Kidney (tissue), 13 donors: ENCODE measurements at regions not wholly inside any gene's neighbourhood (a gene's known extent, or its start where the extent isn't known, plus 50 kb on each side); places are given as distances from the start of the nearest gene placed in this dataset.

Source experiments
- DNase-seq, 5 donors: peaks; one replicate each; pipeline ENCODE4 v3.0.0-alpha.2; 2013 to 2020
- FAIRE-seq: peaks from 2 replicates; lab custom pipeline; 2012; peaks lifted over from hg19 to GRCh38; lab: Jason Lieb, UNC
- H3K27ac ChIP-seq, 2 donors: one replicate each; pipeline ENCODE4 v1.7.0; 2013; ENCODE audit warnings: low read depth in 2 of 2, low read length in 2 of 2, inconsistent platforms in 1 of 2
- H3K27me3 ChIP-seq: one replicate; pipeline ENCODE4 v1.7.1; 2013; ENCODE audit warnings: low read length, inconsistent platforms; ENCODE audit not compliant: control insufficient read depth, insufficient read depth
- H3K36me3 ChIP-seq, 3 donors: one replicate each; pipeline versions ENCODE4 v1.7.0 to v1.7.1; 2013; ENCODE audit warnings: low read length in 3 of 3, control low read depth in 1 of 3, inconsistent platforms in 1 of 3; ENCODE audit not compliant: insufficient read depth in 3 of 3, control insufficient read depth in 2 of 3
- H3K4me1 ChIP-seq, 3 donors: one replicate each; pipeline versions ENCODE4 v1.7.0 to v1.7.1; 2013; ENCODE audit warnings: low read length in 3 of 3, inconsistent platforms in 1 of 3, low read depth in 1 of 3; ENCODE audit not compliant: control insufficient read depth in 2 of 3, insufficient read depth in 2 of 3
- H3K4me3 ChIP-seq, 3 donors: one replicate each; pipeline versions ENCODE4 v1.7.0 to v1.8.1; 2013; ENCODE audit warnings: low read length in 3 of 3, control low read depth in 1 of 3, inconsistent platforms in 1 of 3
- H3K9ac ChIP-seq, 3 donors: one replicate each; pipeline versions ENCODE4 v1.7.0 to v1.7.1; 2013; ENCODE audit warnings: low read length in 3 of 3, control low read depth in 1 of 3, inconsistent platforms in 1 of 3
- H3K9me3 ChIP-seq, 3 donors: one replicate each; pipeline versions ENCODE4 v1.7.0 to v1.7.1; 2013; ENCODE audit warnings: low read length in 3 of 3, control low read depth in 1 of 3, inconsistent platforms in 1 of 3; ENCODE audit not compliant: control insufficient read depth in 2 of 3, insufficient read depth in 1 of 3
- CTCF ChIP-seq: IDR thresholded peaks from 3 replicates; pipeline ENCODE4 v1.5.1; 2012; ENCODE audit warnings: mild to moderate bottlenecking, moderate library complexity, borderline replicate concordance; ENCODE audit not compliant: insufficient read depth; ENCODE audit errors: extremely low read depth
- intact Hi-C: fragments of 100-400 bp; cut with DNase I; formaldehyde crosslinking; loops from one replicate; pipeline ENCODE4 v1.11.1; 2022
- donor health status: control.
- donor health status: control.
- donor health status: control.
- donor health status: control.
- donor health status: control.
- donor health status: DM: yes; HTN: yes; CAD: no.
- donor health status: Normal renal cell carcinoma (clear cell type).

- DNase-seq (no peak), FAIRE-seq (no peak)
- TF ChIP-seq CTCF: no peak
- H3K4me1 ChIP-seq: peaks cover 0 to 2% (median 0%) of the 10 kb centered on the region in 3 donors
- H3K36me3 ChIP-seq: no peaks in the 10 kb centered on the region
- peaks cover 0 to 5% (median 0%) of the 10 kb centered on the region in 3 donors for H3K9me3 ChIP-seq
- no peak overlapping the region for H3K4me3 ChIP-seq
- intact Hi-C loops: no loop called here
- no peaks in the 10 kb centered on the region for H3K27me3 ChIP-seq
- no peak overlapping the region for H3K27ac ChIP-seq
- H3K9ac ChIP-seq: no peak overlapping the region
Measured at GRCh38 chr12:94783862-94784261, 133.5 kb upstream of the TMCC3 start.

DNA sequence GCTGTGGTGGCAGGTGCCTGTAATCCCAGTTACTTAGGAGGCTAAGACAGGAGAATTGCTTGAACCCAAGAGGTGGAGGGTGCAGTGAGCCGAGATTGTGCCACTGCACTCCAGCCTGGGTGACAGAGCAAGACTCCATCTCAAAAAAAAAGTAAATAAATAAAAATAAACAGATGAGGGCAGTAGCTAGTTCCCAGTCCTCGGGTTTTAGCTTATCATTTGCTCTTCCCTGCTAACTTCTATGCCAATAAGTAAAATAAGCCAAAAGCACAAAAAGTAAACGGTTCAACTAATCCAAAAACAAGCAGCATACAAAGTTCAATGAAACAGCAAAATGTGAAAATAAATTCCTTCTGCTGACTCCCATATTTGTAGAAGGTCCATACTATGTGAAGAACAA is 133.0 kb upstream of the TMCC3 start:
- no peaks in the 10 kb centered on the region for H3K36me3 ChIP-seq
- no peak for TF ChIP-seq CTCF
- intact Hi-C loops: no loop called here
- H3K4me1 ChIP-seq: peaks cover 0 to 2% (median 0%) of the 10 kb centered on the region in 3 donors
- no peak overlapping the region for H3K27ac ChIP-seq
- H3K27me3 ChIP-seq: no peaks in the 10 kb centered on the region
- no peak overlapping the region for H3K4me3 ChIP-seq
- DNase-seq (no peak), FAIRE-seq (no peak)
- H3K9ac ChIP-seq: no peak overlapping the region
- peaks cover 0 to 5% (median 0%) of the 10 kb centered on the region in 3 donors for H3K9me3 ChIP-seq

GRCh38 chr12:94781835-94782234 is 131.5 kb upstream of the TMCC3 start:
- peaks cover 0 to 5% (median 0%) of the 10 kb centered on the region in 3 donors for H3K9me3 ChIP-seq
- TF ChIP-seq CTCF: no peak
- H3K27ac ChIP-seq: no peak overlapping the region
- H3K36me3 ChIP-seq: no peaks in the 10 kb centered on the region
- peaks cover 0 to 2% (median 0%) of the 10 kb centered on the region in 3 donors for H3K4me1 ChIP-seq
- intact Hi-C loops: no loop called here
- DNase-seq (no peak), FAIRE-seq (no peak)
- no peaks in the 10 kb centered on the region for H3K27me3 ChIP-seq
- H3K9ac ChIP-seq: no peak overlapping the region
- H3K4me3 ChIP-seq: no peak overlapping the region

- DNase-seq: peak in 3 of 5 donors; percentile 43 to 86 (median 61)
- no peak overlapping the region for H3K4me3 ChIP-seq
- H3K9ac ChIP-seq: no peak overlapping the region
- H3K27me3 ChIP-seq: no peaks in the 10 kb centered on the region
- no peaks in the 10 kb centered on the region for H3K36me3 ChIP-seq
- FAIRE-seq: no peak
- intact Hi-C loops: no loop called here
- peaks cover 0 to 5% (median 0%) of the 10 kb centered on the region in 3 donors for H3K9me3 ChIP-seq
- no peak for TF ChIP-seq CTCF
- no peak overlapping the region for H3K27ac ChIP-seq
- H3K4me1 ChIP-seq: peaks cover 0 to 2% (median 0%) of the 10 kb centered on the region in 3 donors
Measured at GRCh38 chr12:94779485-94779884, 129.1 kb upstream of the TMCC3 start.
